ENCODE measurements at regions not wholly inside any gene's neighbourhood (a gene's known extent, or its start where the extent isn't known, plus 50 kb on each side); places are given as distances from the start of the nearest gene placed in this dataset.

- DNase-seq (ENCODE audit: low read depth in 2 of 2), result no peak
These were observed 130.2 kb upstream of the IRX4 start for GRCh38 chr5:2012885-2013284.

GRCh38 chr5:2011481-2012411, 129.0 kb upstream of the IRX4 start:
- DNase-seq (ENCODE audit: low read depth in 2 of 2), result no peak

GRCh38 chr5:2010940-2011339, 128.2 kb upstream of the IRX4 start:
- no peak for DNase-seq (ENCODE audit: low read depth in 2 of 2)

GRCh38 chr5:2009986-2010914, 127.5 kb upstream of the IRX4 start:
- DNase-seq (ENCODE audit: low read depth in 2 of 2), result no peak

- no peak for DNase-seq (ENCODE audit: low read depth in 2 of 2)
These were observed 126.3 kb upstream of the IRX4 start for GRCh38 chr5:2008851-2009629.

GRCh38 chr5:2007878-2008501, 125.3 kb upstream of the IRX4 start:
- no peak for DNase-seq (ENCODE audit: low read depth in 2 of 2)

- no peak for DNase-seq (ENCODE audit: low read depth in 2 of 2)
These were observed 124.8 kb upstream of the IRX4 start for GRCh38 chr5:2007496-2007877.

- no peak for DNase-seq (ENCODE audit: low read depth in 2 of 2)
These were observed 124.2 kb upstream of the IRX4 start for GRCh38 chr5:2006971-2007291.

GRCh38 chr5:2006193-2006970, 123.7 kb upstream of the IRX4 start:
- DNase-seq (ENCODE audit: low read depth in 2 of 2), result no peak

GRCh38 chr5:2005101-2006041, 122.6 kb upstream of the IRX4 start:
- DNase-seq (ENCODE audit: low read depth in 2 of 2), result no peak

GRCh38 chr5:2003690-2004365, 121.1 kb upstream of the IRX4 start:
- no peak for DNase-seq (ENCODE audit: low read depth in 2 of 2)

- no peak for DNase-seq (ENCODE audit: low read depth in 2 of 2)
These were observed 120.5 kb upstream of the IRX4 start for GRCh38 chr5:2003206-2003605.

GRCh38 chr5:2001300-2001699, 118.6 kb upstream of the IRX4 start:
- no peak for DNase-seq (ENCODE audit: low read depth in 2 of 2)

- no peak for DNase-seq (ENCODE audit: low read depth in 2 of 2)
These were observed 117.9 kb upstream of the IRX4 start for GRCh38 chr5:2000591-2000990.

GRCh38 chr5:1999794-2000193, 117.1 kb upstream of the IRX4 start:
- no peak for DNase-seq (ENCODE audit: low read depth in 2 of 2)

- DNase-seq (ENCODE audit: low read depth in 2 of 2), result no peak
These were observed 116.1 kb upstream of the IRX4 start for GRCh38 chr5:1998716-1999317.

GRCh38 chr5:1998348-1998669, 115.6 kb upstream of the IRX4 start:
- DNase-seq (ENCODE audit: low read depth in 2 of 2), result no peak

GRCh38 chr5:1997640-1998347, 115.1 kb upstream of the IRX4 start:
- DNase-seq (ENCODE audit: low read depth in 2 of 2), result no peak

Measured in dermis microvascular lymphatic vessel endothelial cell (primary cell).